ENCODE measurements at regions not wholly inside any gene's neighbourhood (a gene's known extent, or its start where the extent isn't known, plus 50 kb on each side); places are given as distances from the start of the nearest gene placed in this dataset.

DNA sequence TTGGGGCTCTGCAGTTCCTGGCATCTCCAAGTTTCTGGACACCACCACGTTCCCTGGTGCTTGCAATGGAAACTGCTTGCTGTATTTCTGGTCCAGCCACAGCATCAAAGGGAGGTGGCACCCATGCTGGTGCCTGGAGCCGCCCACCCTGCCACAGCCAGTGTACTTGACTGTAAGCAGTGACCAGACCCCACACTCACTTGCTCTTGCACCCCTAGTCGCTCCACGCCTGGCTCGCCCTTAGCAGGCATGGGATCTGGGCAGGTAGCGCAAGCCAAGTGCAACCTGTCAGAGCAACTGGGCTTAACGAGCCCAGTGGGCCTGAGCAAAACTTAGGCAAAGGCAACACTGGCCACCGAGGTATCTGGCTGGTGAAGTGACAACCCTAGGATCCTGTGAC, 648.2 kb upstream of the PCDH9 start:
- TF ChIP-seq, protein P1, sequence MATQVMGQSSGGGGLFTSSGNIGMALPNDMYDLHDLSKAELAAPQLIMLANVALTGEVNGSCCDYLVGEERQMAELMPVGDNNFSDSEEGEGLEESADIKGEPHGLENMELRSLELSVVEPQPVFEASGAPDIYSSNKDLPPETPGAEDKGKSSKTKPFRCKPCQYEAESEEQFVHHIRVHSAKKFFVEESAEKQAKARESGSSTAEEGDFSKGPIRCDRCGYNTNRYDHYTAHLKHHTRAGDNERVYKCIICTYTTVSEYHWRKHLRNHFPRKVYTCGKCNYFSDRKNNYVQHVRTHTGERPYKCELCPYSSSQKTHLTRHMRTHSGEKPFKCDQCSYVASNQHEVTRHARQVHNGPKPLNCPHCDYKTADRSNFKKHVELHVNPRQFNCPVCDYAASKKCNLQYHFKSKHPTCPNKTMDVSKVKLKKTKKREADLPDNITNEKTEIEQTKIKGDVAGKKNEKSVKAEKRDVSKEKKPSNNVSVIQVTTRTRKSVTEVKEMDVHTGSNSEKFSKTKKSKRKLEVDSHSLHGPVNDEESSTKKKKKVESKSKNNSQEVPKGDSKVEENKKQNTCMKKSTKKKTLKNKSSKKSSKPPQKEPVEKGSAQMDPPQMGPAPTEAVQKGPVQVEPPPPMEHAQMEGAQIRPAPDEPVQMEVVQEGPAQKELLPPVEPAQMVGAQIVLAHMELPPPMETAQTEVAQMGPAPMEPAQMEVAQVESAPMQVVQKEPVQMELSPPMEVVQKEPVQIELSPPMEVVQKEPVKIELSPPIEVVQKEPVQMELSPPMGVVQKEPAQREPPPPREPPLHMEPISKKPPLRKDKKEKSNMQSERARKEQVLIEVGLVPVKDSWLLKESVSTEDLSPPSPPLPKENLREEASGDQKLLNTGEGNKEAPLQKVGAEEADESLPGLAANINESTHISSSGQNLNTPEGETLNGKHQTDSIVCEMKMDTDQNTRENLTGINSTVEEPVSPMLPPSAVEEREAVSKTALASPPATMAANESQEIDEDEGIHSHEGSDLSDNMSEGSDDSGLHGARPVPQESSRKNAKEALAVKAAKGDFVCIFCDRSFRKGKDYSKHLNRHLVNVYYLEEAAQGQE (IDR thresholded peaks at IDR 0.05) = no peak
- TF ChIP-seq, protein P2, sequence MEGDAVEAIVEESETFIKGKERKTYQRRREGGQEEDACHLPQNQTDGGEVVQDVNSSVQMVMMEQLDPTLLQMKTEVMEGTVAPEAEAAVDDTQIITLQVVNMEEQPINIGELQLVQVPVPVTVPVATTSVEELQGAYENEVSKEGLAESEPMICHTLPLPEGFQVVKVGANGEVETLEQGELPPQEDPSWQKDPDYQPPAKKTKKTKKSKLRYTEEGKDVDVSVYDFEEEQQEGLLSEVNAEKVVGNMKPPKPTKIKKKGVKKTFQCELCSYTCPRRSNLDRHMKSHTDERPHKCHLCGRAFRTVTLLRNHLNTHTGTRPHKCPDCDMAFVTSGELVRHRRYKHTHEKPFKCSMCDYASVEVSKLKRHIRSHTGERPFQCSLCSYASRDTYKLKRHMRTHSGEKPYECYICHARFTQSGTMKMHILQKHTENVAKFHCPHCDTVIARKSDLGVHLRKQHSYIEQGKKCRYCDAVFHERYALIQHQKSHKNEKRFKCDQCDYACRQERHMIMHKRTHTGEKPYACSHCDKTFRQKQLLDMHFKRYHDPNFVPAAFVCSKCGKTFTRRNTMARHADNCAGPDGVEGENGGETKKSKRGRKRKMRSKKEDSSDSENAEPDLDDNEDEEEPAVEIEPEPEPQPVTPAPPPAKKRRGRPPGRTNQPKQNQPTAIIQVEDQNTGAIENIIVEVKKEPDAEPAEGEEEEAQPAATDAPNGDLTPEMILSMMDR (IDR thresholded peaks at IDR 0.05; ENCODE audit: low read depth, low read length, missing input control) = no peak
- TF ChIP-seq TAF1 (conservative IDR thresholded peaks at IDR 0.05) (no peak), EGR1 (IDR thresholded peaks at IDR 0.05; ENCODE audit: low read depth in 2 of 2) (no peak), JUND (IDR thresholded peaks at IDR 0.05) (no peak), RXRA (IDR thresholded peaks at IDR 0.05) (no peak), GABPA (IDR thresholded peaks at IDR 0.05 in 1 of 2, conservative IDR thresholded peaks at IDR 0.05 in 1 of 2) (no peak), YY1 (IDR thresholded peaks at IDR 0.05) (no peak), RAD21 (IDR thresholded peaks at IDR 0.05) (no peak), SP1 (IDR thresholded peaks at IDR 0.05) (no peak), FOXA1 (IDR thresholded peaks at IDR 0.05) (no peak), NR2F2 (IDR thresholded peaks at IDR 0.05) (no peak)
- TF ChIP-seq, protein P3, sequence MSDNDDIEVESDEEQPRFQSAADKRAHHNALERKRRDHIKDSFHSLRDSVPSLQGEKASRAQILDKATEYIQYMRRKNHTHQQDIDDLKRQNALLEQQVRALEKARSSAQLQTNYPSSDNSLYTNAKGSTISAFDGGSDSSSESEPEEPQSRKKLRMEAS (IDR thresholded peaks at IDR 0.05) = no peak
- TF ChIP-seq, protein P4, sequence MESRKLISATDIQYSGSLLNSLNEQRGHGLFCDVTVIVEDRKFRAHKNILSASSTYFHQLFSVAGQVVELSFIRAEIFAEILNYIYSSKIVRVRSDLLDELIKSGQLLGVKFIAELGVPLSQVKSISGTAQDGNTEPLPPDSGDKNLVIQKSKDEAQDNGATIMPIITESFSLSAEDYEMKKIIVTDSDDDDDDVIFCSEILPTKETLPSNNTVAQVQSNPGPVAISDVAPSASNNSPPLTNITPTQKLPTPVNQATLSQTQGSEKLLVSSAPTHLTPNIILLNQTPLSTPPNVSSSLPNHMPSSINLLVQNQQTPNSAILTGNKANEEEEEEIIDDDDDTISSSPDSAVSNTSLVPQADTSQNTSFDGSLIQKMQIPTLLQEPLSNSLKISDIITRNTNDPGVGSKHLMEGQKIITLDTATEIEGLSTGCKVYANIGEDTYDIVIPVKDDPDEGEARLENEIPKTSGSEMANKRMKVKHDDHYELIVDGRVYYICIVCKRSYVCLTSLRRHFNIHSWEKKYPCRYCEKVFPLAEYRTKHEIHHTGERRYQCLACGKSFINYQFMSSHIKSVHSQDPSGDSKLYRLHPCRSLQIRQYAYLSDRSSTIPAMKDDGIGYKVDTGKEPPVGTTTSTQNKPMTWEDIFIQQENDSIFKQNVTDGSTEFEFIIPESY (IDR thresholded peaks at IDR 0.05) = no peak
